Fibroblast of skin of right quadriceps (primary cell): ENCODE measurements at regions not wholly inside any gene's neighbourhood (a gene's known extent, or its start where the extent isn't known, plus 50 kb on each side); places are given as distances from the start of the nearest gene placed in this dataset.
"Not testable (repeated sequence)": the region's sequence is repeated elsewhere in the genome, so short reads cannot be mapped to it uniquely, and the experiment has no call there.

Experiments
- DNase-seq: peaks from one replicate; pipeline ENCODE4 v3.0.0-alpha.2; 2013

GRCh38 chr9:78879324-78880100 lies 582.6 kb downstream of the PSAT1 start:
- DNase-seq = peak; percentile 39

DNA sequence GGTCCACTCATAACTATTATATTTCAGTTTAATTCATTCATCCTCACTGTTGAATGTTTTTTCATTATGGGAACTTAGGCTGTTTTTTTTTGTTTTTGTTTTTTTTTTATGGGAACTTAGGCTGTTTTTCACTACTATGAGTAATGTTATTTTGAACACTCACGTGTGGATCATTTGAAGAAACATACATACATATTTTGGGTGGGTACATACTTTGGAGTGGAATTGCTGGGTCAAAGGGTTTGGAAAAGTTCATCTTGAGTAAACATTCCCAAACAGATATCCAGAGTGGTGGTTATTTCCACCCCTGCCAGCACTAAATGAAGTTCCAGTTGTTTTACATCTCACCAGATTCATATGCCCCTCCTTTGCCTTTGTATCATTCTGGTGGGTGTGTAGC lies 584.4 kb downstream of the PSAT1 start:
- DNase-seq = no peak

- no peak for DNase-seq
Observed at GRCh38 chr9:78882481-78882880, 585.6 kb downstream of the PSAT1 start.

DNA sequence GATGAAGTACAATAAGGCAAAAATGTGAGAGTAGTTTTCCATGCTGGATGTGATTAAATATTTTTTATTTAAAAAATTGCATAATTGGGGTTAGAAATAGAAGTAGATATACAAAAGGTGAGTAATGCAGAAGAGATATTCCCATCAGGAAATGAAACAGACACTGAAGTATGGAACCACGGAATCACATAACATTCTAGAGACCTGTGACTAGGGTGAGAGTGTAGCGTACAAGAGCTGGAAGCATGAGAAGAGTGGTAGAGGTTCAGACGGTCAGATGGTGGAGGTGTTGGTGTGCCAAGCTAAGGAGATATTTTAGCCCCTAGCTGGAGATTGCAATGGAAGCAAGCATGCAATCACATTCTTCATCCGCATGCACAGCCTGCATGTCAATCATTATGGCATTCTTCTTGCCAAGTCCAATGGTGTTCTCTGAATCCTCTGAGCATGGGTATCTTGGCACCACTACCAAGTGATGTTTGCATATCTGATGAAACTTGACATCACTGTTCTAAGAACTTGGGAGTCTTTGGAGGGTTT lies 587.8 kb downstream of the PSAT1 start:
- peak; percentile 23 for DNase-seq

GRCh38 chr9:78892182-78892581 lies 595.3 kb downstream of the PSAT1 start:
- no peak for DNase-seq

DNA sequence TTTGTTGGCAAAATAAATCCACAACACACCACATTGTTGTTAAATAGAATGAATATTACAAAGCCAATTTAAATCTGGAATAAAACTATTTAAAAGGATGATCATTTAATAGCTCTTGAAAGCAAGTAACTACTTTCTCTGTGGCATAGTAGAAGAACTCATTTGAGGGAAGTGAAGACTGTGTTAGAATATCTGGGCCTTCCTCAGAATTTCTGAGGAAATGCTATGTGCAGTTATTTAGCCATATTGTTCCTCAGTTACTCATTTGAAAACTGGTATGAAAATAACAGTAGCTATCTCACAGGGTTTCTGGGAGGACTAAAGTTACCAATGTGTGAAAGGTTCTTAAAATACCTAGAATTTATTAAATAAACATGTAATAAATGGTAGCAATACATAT lies 595.8 kb downstream of the PSAT1 start:
- DNase-seq = no peak

GRCh38 chr9:78893774-78894401 lies 597.0 kb downstream of the PSAT1 start:
- no peak for DNase-seq

- DNase-seq = no peak
Observed at GRCh38 chr9:78896479-78896878, 599.6 kb downstream of the PSAT1 start.

- DNase-seq = no peak
Observed at GRCh38 chr9:78898234-78898633, 601.3 kb downstream of the PSAT1 start.

DNA sequence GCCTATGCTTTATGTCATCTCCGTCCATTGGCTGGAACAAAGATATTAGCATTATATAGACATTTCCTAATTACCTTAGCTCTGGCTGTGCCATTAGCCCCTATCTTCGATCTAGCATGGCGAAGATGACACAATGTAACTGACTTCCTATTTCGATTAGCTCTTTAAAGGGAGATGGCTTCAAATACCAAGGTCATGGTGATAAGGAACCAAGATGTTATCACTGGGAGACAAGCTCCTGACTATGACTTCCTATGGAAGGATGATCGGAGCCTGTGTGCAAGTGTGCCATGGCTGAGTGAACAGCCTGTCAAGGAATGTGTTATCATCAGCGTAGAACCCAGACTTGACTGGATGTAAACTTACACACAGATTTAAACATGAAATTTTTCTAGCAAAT lies 602.1 kb downstream of the PSAT1 start:
- no peak for DNase-seq

- DNase-seq = peak; percentile 54
Observed at GRCh38 chr9:78900500-78900899, 603.6 kb downstream of the PSAT1 start.

DNA sequence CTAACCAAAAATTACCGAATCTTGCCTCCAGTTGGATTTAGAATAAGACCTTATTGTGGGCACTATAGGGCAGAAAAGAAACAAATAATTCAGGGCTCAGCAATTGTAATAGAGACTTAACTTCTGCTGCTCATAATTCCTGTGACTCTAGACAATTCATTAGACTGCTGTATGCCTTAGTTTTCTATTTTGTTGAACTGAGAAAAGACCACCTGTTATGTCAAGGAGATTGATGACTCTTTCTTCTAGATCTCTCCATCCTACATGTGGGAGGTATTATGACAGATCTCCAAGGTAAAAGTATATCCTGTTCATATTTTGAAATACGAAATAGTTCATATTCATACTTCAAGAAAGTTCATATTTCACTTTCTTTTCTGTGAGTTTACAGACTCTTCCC lies 605.1 kb downstream of the PSAT1 start:
- no peak for DNase-seq

DNA sequence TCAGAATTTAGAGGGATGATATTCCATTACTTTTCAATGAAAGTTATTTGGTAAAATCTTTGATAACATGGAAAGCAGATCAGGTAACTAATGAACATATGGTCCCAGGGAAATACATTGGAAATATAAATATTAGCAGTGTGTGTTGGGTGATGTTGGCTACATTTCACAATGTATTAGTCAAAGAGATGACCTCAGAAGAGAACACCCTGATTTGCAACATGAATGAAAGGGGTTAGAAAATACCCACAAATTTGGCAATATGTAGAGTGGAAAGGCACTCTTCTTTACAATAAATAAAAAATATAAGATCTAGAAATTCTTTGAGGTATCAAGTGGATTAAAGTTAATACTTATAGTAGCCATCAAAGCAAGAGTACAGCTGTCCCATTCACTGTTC lies 606.7 kb downstream of the PSAT1 start:
- no peak for DNase-seq

- no peak for DNase-seq
Observed at GRCh38 chr9:78904686-78905085, 607.8 kb downstream of the PSAT1 start.

GRCh38 chr9:78905387-78905786 lies 608.5 kb downstream of the PSAT1 start:
- no peak for DNase-seq

DNA sequence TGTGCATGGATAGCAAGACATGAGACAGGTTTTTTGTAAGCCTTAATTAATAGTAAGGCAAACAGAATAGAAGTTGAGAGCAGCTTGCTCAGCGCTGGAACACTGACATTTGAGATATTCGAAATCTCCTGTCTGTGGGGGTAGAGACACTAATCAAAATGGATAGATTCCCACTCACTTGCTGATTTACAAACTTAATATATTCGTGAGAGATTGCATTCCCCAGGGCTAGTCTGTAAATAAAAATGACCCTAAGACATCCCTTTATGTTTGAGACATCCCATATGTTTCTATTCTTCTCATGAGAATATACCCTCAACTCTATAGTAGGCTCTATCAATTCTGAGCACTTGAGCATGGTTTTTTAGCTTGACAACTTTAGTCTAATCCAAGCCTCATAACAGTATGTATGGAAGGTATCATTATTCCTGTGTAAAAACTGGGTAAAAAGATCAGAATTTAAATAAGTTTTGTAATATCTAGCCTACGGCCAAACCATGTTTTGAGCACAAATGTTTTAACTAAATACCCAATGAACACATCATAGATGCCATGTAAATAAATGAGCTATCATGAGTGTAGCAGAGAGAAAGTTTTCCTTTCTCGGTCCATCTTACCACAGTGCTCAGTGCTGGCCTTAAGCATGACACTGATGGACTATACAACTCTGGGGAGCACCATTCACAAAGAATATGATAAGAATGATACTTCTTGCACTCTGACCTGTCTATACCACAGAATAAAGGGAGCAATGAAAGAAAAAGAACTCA lies 609.2 kb downstream of the PSAT1 start:
- DNase-seq = no peak

- peak; percentile 47 for DNase-seq
Observed at GRCh38 chr9:78909566-78909965, 612.6 kb downstream of the PSAT1 start.

DNA sequence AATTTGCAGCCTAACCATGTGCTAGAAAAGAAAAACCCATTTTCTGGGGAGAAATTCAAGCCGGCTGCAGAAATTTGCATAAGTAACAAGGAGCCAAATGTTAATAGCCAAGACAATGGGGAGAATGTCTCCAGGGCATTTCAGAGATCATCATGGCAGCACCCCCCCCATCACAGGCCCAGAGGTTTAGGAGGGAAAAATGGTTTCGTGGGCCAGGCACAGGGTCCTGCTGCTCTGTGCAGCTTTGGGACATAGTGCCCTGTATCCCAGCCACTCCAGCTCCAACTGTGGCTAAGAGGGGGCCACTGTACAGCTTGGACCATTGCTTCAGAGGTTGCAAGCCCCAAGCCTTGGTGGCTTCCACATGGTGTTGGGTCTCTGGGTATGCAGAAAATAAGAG lies 620.0 kb downstream of the PSAT1 start:
- DNase-seq = not testable (repeated sequence)

GRCh38 chr9:78918976-78919375 lies 622.1 kb downstream of the PSAT1 start:
- DNase-seq = no peak

GRCh38 chr9:78919701-78920100 lies 622.8 kb downstream of the PSAT1 start:
- DNase-seq = no peak

GRCh38 chr9:78921341-78921740 lies 624.4 kb downstream of the PSAT1 start:
- DNase-seq = no peak

DNA sequence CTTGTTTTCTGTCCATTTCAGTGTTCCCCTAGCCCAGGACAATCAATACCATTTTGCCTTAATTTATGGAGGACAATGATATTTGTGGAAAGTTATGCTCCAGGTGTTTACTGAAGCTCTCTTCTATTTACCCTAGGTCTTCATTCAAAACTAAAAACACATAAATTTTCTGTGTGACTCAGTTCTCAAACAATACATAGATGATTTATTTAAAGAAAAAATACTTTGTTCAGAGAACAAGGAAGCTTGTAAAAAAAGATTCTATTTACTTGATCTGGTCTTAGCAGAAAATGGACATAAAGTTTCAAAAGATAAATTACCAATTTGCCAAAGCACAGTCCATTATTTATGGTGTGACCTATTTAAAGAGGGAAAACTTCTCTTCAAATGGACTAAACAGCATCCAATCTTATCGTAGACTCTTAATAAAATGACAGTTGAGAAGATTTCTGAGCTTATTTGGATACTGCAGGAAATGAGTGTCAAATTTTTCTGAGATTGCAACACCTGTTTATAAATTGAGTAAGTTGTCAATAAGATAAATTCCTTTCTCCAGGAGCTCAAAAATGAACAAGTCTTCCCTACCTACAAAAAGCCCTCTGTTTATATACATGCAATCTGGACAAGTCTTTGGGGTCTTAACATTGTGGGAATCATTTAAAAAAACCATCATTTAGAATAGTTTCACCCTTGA lies 627.2 kb downstream of the PSAT1 start:
- DNase-seq = no peak
